Gastrocnemius medialis (tissue), 4 donors: ENCODE measurements at regions not wholly inside any gene's neighbourhood (a gene's known extent, or its start where the extent isn't known, plus 50 kb on each side); places are given as distances from the start of the nearest gene placed in this dataset.
A peak's percentile ranks its signal among the peaks of the same experiment; 100 is the strongest.

Experiments used
- ATAC-seq, 2 donors: fragments of 150-250 bp; one replicate each; pipeline ENCODE4 v1.9.1; 2016
- DNase-seq, 2 donors: peaks; one replicate each; pipeline ENCODE4 v3.0.0-alpha.2; 2019
- H3K27ac ChIP-seq, 4 donors: fragments of 200-600 bp; sonication (generic); 1 replicate in 1 of 4; 2 replicates in 3 of 4; pipeline ENCODE4 v1.5.1; 2016 to 2018; ENCODE audit warnings: mild to moderate bottlenecking in 2 of 4, moderate library complexity in 1 of 4
- H3K27me3 ChIP-seq, 3 donors: fragments of 200-600 bp; sonication (generic) in 2 of 3; 1 replicate in 1 of 3; 2 replicates in 2 of 3; pipeline versions ENCODE4 v1.5.1 to v1.6.0; 2016 to 2019; ENCODE audit warnings: mild to moderate bottlenecking in 1 of 3, moderate library complexity in 1 of 3
- H3K36me3 ChIP-seq, 2 donors: fragments of 200-600 bp; sonication (generic) in 1 of 2; one replicate each; pipeline ENCODE4 v1.5.1; 2017 to 2018
- H3K4me1 ChIP-seq, 2 donors: fragments of 200-600 bp; sonication (generic) in 1 of 2; one replicate each; pipeline ENCODE4 v1.5.1; 2016 to 2017; ENCODE audit warnings: mild to moderate bottlenecking in 2 of 2
- H3K4me3 ChIP-seq, 4 donors: fragments of 200-600 bp; sonication (generic) in 3 of 4; 1 replicate in 1 of 4; 2 replicates in 3 of 4; pipeline ENCODE4 v1.5.1; 2016 to 2019; ENCODE audit warnings: mild to moderate bottlenecking in 2 of 4
- H3K9me3 ChIP-seq, 3 donors: fragments of 200-600 bp; sonication (generic) in 2 of 3; 1 replicate in 1 of 3; 2 replicates in 2 of 3; pipeline ENCODE4 v1.5.1; 2016 to 2019
- CTCF ChIP-seq, 5 experiments: fragments of 450-650 bp in 3 of 5; fragments of 200-600 bp in 2 of 5; sonication (generic) in 2 of 5; IDR thresholded peaks in 4 of 5; conservative IDR thresholded peaks in 1 of 5; 1 replicate in 4 of 5; 2 replicates in 1 of 5; pipeline ENCODE4 v1.5.1; 2016 to 2019; ENCODE audit warnings: antibody characterized with exemption in 5 of 5, mild to moderate bottlenecking in 3 of 5, moderate library complexity in 3 of 5
- POLR2A ChIP-seq, 2 donors: fragments of 450-650 bp; IDR thresholded peaks; one replicate each; pipeline ENCODE4 v1.6.1; 2017; ENCODE audit warnings: antibody characterized with exemption in 2 of 2, mild to moderate bottlenecking in 2 of 2, moderate library complexity in 2 of 2
- in situ Hi-C, 4 donors: fragments of 200-750 bp; cut with MboI; loops; one replicate each; pipeline versions ENCODE4 v1.15.0 to v1.8.0; 2017; ENCODE audit warnings: low sequenced_read_pairs in 4 of 4
- intact Hi-C: fragments of 100-400 bp; cut with DNase I; formaldehyde crosslinking; loops from one replicate; pipeline ENCODE4 v1.15.1; 2023; ENCODE audit warnings: low total_unique reads

- peaks cover 13 to 26% of the 10 kb centered on the region in 2 donors for H3K4me1 ChIP-seq
- DNase-seq (no peak), ATAC-seq (no peak)
- H3K4me3 ChIP-seq = no peak overlapping the region
- no peak for TF ChIP-seq CTCF (IDR thresholded peaks at IDR 0.05 in 4 of 5, conservative IDR thresholded peaks at IDR 0.05 in 1 of 5)
- TF ChIP-seq POLR2A (IDR thresholded peaks at IDR 0.05) = no peak
- no peak overlapping the region for H3K27ac ChIP-seq
- no peaks in the 10 kb centered on the region for H3K36me3 ChIP-seq
- intact Hi-C loops = loop anchor here (10.0 kb wide), 1 partner anchor 112 kb away; no protein-coding TSS in a partner anchor
- in situ Hi-C loops = loop anchor here (5.0 to 25.0 kb wide), 5 partner anchors 58 to 975 kb away; partner anchors contain the start of gene MYCN (in 1 of the 4)
- H3K27me3 ChIP-seq = no peaks in the 10 kb centered on the region
- H3K9me3 ChIP-seq = no peaks in the 10 kb centered on the region
Measured at GRCh38 chr2:16612490-16612889, 53.1 kb downstream of the CYRIA start.

- DNase-seq (no peak), ATAC-seq (no peak)
- peaks cover 13 to 24% of the 10 kb centered on the region in 2 donors for H3K4me1 ChIP-seq
- H3K27ac ChIP-seq = no peak overlapping the region
- H3K9me3 ChIP-seq = no peaks in the 10 kb centered on the region
- TF ChIP-seq POLR2A (IDR thresholded peaks at IDR 0.05) (no peak), CTCF (IDR thresholded peaks at IDR 0.05 in 4 of 5, conservative IDR thresholded peaks at IDR 0.05 in 1 of 5) (no peak)
- in situ Hi-C loops (loop anchor here (5.0 to 25.0 kb wide), 5 partner anchors 55 to 972 kb away; partner anchors contain the start of gene MYCN (in 1 of the 4)), intact Hi-C loops (loop anchor here (1.0 to 10.0 kb wide), 5 partner anchors 56 to 972 kb away; partner anchors contain the start of gene MYCN)
- H3K27me3 ChIP-seq = no peaks in the 10 kb centered on the region
- no peak overlapping the region for H3K4me3 ChIP-seq
- H3K36me3 ChIP-seq = no peaks in the 10 kb centered on the region
Measured at GRCh38 chr2:16609786-16610185, 55.8 kb downstream of the CYRIA start.

- intact Hi-C loops (loop anchor here (1.0 to 5.0 kb wide), 4 partner anchors 56 to 972 kb away; partner anchors contain the start of gene MYCN), in situ Hi-C loops (loop anchor here in 3 of 4 donors (5.0 to 25.0 kb wide), 4 partner anchors 54 to 972 kb away; partner anchors contain the start of gene MYCN (in 1 of the 3))
- no peaks in the 10 kb centered on the region for H3K36me3 ChIP-seq
- peaks cover 8 to 16% of the 10 kb centered on the region in 2 donors for H3K4me1 ChIP-seq
- DNase-seq (peak; percentile 61 to 75), ATAC-seq (peak; percentile 80 to 88)
- peak overlapping the region in 2 of 4 donors; percentile 15 to 46 for H3K27ac ChIP-seq
- TF ChIP-seq CTCF (IDR thresholded peaks at IDR 0.05 in 4 of 5, conservative IDR thresholded peaks at IDR 0.05 in 1 of 5) (peak; percentile 87 to 94 (median 93)), POLR2A (IDR thresholded peaks at IDR 0.05) (no peak)
- H3K9me3 ChIP-seq = no peaks in the 10 kb centered on the region
- peak overlapping the region; percentile 34 to 60 (median 46) for H3K4me3 ChIP-seq
- no peaks in the 10 kb centered on the region for H3K27me3 ChIP-seq
Measured at GRCh38 chr2:16608661-16609643, 56.7 kb downstream of the CYRIA start.

GRCh38 chr2:16607301-16607700 lies 58.3 kb downstream of the CYRIA start:
- intact Hi-C loops (loop anchor here (5.0 kb wide), 1 partner anchor 665 kb away; the partner anchor contains the start of gene MYCN), in situ Hi-C loops (loop anchor here in 3 of 4 donors (5.0 to 25.0 kb wide), 4 partner anchors 52 to 970 kb away; partner anchors contain the start of gene MYCN (in 1 of the 3))
- H3K4me3 ChIP-seq = no peak overlapping the region

More at GRCh38 chr2:16607301-16607700, 58.3 kb downstream of the CYRIA start:
- H3K27me3 ChIP-seq = no peaks in the 10 kb centered on the region
- no peak for TF ChIP-seq CTCF (IDR thresholded peaks at IDR 0.05 in 4 of 5, conservative IDR thresholded peaks at IDR 0.05 in 1 of 5)
- TF ChIP-seq POLR2A (IDR thresholded peaks at IDR 0.05) = no peak
- ATAC-seq (no peak), DNase-seq (no peak)
- no peak overlapping the region for H3K27ac ChIP-seq
- peaks cover 5 to 6% of the 10 kb centered on the region in 2 donors for H3K4me1 ChIP-seq
- no peaks in the 10 kb centered on the region for H3K9me3 ChIP-seq
- H3K36me3 ChIP-seq = no peaks in the 10 kb centered on the region
